Neural progenitor cell (in vitro differentiated cells): ENCODE measurements at regions not wholly inside any gene's neighbourhood (a gene's known extent, or its start where the extent isn't known, plus 50 kb on each side); places are given as distances from the start of the nearest gene placed in this dataset.

ENCODE experiments used
- EZH2 ChIP-seq: fragments of 200-600 bp; sonication (generic); IDR thresholded peaks from 2 replicates; pipeline ENCODE4 v1.6.1; 2017; ENCODE audit warnings: antibody characterized with exemption, mild to moderate bottlenecking, moderate library complexity
- EZH2phosphoT487 ChIP-seq: fragments of 200-600 bp; sonication (generic); IDR thresholded peaks from 2 replicates; pipeline ENCODE4 v1.6.1; 2017; ENCODE audit warnings: antibody characterized with exemption

GRCh38 chrX:115410731-115411428, 121.4 kb downstream of the LUZP4 start:
- TF ChIP-seq EZH2phosphoT487, result no peak
- TF ChIP-seq EZH2, result no peak
